NCI-H1694 treated with DMSO at 0.1 percent for 48 hours (cell line): ENCODE measurements at regions not wholly inside any gene's neighbourhood (a gene's known extent, or its start where the extent isn't known, plus 50 kb on each side); places are given as distances from the start of the nearest gene placed in this dataset.

Source experiments
- DNase-seq: peaks from one replicate; lab custom pipeline; 2025; lab: John Stamatoyannopoulos, UW

GRCh38 chr4:147054228-147054872 lies 108.7 kb upstream of the TTC29 start:
- no peak for DNase-seq

GRCh38 chr4:147056940-147057610 lies 111.4 kb upstream of the TTC29 start:
- DNase-seq = no peak

DNA sequence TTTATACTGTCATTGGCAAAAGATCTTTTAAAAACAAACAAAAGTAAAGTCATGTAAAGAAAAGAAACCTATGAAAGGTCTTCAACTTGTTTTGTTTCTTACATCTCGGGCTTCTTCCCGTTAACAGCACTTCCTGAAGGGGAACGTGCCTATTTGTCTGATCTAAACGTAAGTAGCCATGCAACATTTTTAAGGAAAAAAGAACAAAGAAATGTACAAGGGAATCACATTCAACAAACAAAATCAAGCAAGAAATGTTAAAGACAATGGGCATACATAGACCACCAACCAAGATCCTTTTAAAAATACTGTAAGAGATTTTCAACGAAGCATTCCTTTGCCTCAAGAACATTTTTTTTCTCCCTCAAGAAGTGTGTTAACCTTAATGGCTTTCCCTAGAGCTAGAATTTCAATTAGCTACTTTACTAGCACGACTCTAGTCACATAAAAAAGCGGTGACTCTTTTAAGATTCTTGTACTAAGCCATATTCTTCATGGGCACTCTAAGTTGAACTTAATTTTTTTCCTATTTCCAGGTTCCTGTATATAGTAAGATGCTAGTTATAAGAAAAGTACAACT lies 112.0 kb upstream of the TTC29 start:
- DNase-seq = no peak

GRCh38 chr4:147059064-147059731 lies 113.5 kb upstream of the TTC29 start:
- DNase-seq = no peak

DNA sequence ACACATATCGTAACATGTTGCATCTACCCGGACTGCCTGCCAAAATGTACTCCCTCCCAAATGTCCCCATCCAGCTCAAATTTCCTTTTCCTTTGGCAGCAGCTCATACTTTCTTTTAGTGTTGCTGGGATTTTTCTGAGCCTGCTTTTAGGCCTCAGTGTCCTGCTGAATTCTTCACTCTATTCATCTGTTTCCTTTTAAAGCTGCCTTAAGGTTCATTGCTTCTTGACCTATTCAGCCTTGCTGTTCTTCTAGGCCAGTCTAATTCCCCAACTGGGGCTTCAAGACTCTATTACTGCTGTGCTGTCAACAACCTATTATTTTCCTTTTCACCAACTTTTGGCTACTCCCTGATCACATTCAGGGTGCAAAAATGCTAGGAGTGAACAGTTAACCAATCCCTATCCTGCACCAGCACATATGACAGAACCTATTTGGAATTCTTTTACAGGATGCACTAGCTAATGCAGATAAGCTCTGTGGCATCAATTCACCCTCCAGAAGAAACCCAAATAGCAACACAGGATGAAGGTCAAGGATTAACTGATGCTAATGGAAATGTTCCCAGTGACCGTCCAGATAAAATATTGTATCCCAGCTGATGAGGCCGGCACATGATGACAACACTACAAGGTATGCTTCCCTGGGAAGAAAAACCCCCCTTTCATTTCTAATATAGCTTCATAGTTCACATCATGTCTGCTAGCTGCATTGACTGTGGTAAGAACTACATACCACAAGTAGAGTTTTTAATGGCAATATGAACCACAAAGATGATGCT lies 114.7 kb upstream of the TTC29 start:
- DNase-seq = no peak

DNA sequence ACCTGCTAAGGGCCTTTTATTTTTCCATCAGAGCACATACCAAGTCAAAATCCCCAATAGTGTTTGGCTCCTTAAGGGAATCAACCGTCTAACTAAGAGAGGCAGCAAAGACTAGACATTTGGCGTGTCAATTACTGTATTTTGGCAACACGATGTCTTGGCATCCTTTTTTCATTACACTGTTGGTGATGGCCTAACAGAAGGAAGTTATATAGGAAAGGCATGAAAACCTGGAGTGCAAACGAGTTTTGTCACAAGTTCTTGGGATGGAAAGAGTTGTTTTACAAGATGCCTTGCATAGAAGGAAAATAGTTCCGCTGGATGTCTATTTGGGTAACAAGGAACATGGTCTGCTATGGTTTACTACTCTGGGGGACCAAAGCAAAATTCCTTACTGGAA lies 119.2 kb upstream of the TTC29 start:
- DNase-seq = no peak

DNA sequence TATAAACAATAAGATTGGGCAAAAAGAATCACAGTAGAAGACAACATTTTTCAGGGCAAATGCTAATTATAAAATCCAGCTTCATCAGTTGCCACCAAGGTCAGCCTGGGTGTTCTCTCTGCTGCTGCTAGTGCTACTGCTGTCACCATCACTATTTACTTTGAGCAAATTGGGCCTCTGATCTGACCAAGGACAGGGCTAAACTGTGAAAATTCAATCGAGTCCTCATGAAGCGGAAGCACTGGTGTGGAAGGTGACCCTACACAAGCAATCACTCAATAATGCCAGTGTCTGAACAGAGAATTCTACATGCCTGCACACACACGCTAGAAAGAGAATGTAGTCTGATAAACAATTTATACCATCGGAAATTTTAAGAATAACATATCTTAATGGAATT lies 122.9 kb upstream of the TTC29 start:
- DNase-seq = no peak

DNA sequence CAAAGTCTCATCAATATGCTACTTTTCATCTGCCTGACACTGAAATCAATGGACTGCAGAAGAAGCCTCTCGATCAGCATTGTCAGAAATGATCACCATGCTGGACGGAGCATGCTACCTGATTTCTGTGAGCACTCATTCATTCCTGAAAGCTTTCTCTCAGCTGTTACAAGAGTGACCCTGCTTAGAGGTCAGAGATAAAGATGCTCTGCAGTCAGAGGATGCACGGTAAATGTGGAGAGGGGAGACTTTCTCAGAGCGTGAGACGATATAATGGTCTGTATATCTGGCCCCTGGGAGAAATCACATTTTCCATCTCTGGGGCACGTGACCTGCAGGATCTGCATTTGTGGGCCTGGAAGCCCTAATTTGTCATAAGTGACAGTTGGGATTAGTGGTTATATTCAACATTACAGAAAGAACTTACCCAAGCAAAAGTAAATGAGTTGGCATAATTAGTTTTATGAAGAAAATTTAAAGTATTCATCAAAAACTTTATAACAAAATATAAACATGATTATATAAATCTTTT lies 125.6 kb upstream of the TTC29 start:
- no peak for DNase-seq

GRCh38 chr4:147076179-147076578 lies 130.5 kb upstream of the TTC29 start:
- DNase-seq = no peak

- DNase-seq = no peak
Observed at GRCh38 chr4:147076728-147077127, 131.1 kb upstream of the TTC29 start.

DNA sequence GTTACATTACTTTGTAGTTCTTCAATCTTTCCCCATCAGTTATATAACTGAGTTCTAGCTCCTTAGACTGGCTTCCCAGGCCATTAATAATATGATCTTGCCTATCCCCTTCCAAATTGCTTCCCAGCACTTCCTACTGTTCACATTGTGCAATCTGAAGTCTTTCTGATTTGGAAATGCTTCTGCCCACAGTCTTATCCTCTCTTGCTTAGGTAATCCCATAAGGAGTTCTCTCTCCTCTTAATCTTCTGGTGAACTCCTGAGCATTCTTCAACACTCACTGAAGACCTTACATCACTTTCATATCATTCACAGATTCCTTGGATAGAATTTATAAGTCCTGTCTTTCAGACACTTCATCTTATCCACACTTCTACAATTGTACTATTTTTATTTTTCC lies 132.7 kb upstream of the TTC29 start:
- no peak for DNase-seq

- no peak for DNase-seq
Observed at GRCh38 chr4:147078875-147079658, 133.4 kb upstream of the TTC29 start.

GRCh38 chr4:147084861-147085260 lies 139.2 kb upstream of the TTC29 start:
- no peak for DNase-seq

GRCh38 chr4:147085781-147086180 lies 140.1 kb upstream of the TTC29 start:
- no peak for DNase-seq

DNA sequence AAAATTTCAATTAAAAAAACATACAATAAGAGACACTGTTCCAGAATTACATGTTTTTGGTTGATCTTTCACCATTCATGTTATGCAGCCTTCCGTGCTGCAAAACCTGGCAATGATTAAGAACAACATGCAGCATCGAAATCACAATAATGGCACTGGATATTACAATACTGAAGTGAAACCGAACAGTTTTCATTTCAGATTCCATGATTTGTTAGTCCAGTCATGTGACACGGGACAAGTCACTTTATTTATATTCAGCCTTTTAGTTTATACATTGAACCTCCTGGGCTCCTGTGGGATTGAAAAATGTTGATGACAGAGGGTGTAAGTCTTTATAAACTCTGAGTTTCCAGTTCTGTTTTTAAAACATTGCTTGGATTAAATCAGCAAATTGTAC lies 142.5 kb upstream of the TTC29 start:
- no peak for DNase-seq

DNA sequence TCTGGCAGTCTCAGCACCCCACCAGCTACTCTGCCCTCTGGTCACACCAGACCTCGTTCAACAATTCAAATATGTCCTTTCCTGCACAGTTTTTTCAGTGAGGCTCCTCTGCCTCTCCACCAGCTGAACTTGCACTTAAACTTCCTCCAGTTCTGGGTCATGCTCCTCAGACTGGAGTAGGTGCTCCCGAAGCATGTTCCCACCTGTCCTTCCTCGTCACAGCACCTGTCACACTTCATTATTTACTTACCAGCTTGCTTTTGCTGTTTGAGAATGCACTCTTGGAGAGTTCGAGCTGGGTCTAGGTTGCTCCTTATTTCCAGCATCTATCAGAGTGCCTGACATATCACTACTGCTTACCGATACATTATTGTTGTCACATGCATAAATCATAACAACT lies 144.8 kb upstream of the TTC29 start:
- DNase-seq = no peak

- DNase-seq = no peak
Observed at GRCh38 chr4:147093206-147093605, 147.5 kb upstream of the TTC29 start.

DNA sequence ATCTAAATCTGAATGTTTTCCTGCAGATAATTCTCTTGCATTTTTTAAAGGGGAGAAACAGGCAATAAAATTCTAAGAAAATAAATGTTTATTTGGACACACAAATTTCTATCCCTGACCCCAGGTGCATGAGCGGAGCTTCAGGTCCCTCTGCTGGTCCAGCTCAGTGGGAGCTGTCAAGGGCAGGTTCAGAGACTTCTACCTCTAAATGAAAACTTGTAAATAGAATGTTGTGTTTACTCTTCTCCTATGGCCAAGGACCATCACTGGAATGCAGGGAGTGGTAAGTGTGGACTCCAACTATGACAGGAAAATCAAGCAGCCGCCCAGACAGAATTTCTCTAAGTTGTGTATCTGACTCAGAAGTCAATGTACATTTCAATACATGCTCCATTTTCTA lies 148.6 kb upstream of the TTC29 start:
- DNase-seq = no peak

GRCh38 chr4:147096667-147097604 lies 151.3 kb upstream of the TTC29 start:
- DNase-seq = peak; percentile 19

- DNase-seq = no peak
Observed at GRCh38 chr4:147101678-147102077, 156.0 kb upstream of the TTC29 start.
